Keratinocyte (primary cell): ENCODE measurements at regions not wholly inside any gene's neighbourhood (a gene's known extent, or its start where the extent isn't known, plus 50 kb on each side); places are given as distances from the start of the nearest gene placed in this dataset.
"Not testable (repeated sequence)": the region's sequence is repeated elsewhere in the genome, so short reads cannot be mapped to it uniquely, and the experiment has no call there.

Source experiments
- DNase-seq: peaks from one replicate; pipeline ENCODE4 v3.0.0-alpha.2; 2011; ENCODE audit warnings: low read depth, missing footprints, low spot score
- FAIRE-seq: peaks from 2 replicates; lab custom pipeline; 2011; peaks lifted over from hg19 to GRCh38; lab: Jason Lieb, UNC
- H2AFZ ChIP-seq: 2 replicates; pipeline ENCODE4 v1.6.0; 2012; ENCODE audit warnings: low read length, control low read depth, inconsistent platforms; ENCODE audit not compliant: control insufficient read depth
- H3K27ac ChIP-seq: 2 replicates; pipeline ENCODE4 v1.5.1; 2011; ENCODE audit warnings: low read length; ENCODE audit not compliant: control insufficient read depth, insufficient read depth
- H3K27me3 ChIP-seq: 3 replicates; pipeline ENCODE4 v1.6.0; 2011; ENCODE audit warnings: low read length; ENCODE audit not compliant: control insufficient read depth, insufficient read depth; ENCODE audit errors: extremely low read depth
- H3K36me3 ChIP-seq, 2 experiments: 2 replicates in 1 of 2; 3 replicates in 1 of 2; pipeline ENCODE4 v1.5.1; 2011; ENCODE audit warnings: low read length in 2 of 2, mild to moderate bottlenecking in 1 of 2; ENCODE audit not compliant: control insufficient read depth in 2 of 2, insufficient read depth in 2 of 2; ENCODE audit errors: extremely low read depth in 1 of 2
- H3K4me1 ChIP-seq: 3 replicates; pipeline ENCODE4 v1.5.1; 2011; ENCODE audit warnings: low read length; ENCODE audit not compliant: control insufficient read depth, insufficient read depth; ENCODE audit errors: extremely low read depth
- H3K4me2 ChIP-seq: 3 replicates; pipeline ENCODE4 v1.6.0; 2011; ENCODE audit warnings: low read depth, low read length; ENCODE audit not compliant: control insufficient read depth, insufficient read depth; ENCODE audit errors: extremely low read depth
- H3K4me3 ChIP-seq, 3 experiments: fragments of 200-600 bp in 1 of 3; sonication (generic) in 1 of 3; 2 replicates in 2 of 3; 3 replicates in 1 of 3; pipeline ENCODE4 v1.5.1; 2011 to 2016; ENCODE audit warnings: low read length in 3 of 3, mild to moderate bottlenecking in 3 of 3, control low read depth in 2 of 3, inconsistent platforms in 1 of 3, low read depth in 1 of 3, mixed read lengths in 1 of 3, mixed run types in 1 of 3, moderate library complexity in 1 of 3; ENCODE audit not compliant: control insufficient read depth in 2 of 3, insufficient read depth in 2 of 3; ENCODE audit errors: extremely low read depth in 1 of 3
- H3K79me2 ChIP-seq: 2 replicates; pipeline ENCODE4 v1.6.0; 2012; ENCODE audit warnings: low read length; ENCODE audit not compliant: control insufficient read depth, insufficient read depth
- H3K9ac ChIP-seq: 3 replicates; pipeline ENCODE4 v1.6.0; 2011; ENCODE audit warnings: low read length; ENCODE audit not compliant: control insufficient read depth, insufficient read depth; ENCODE audit errors: extremely low read depth
- H3K9me1 ChIP-seq: 3 replicates; pipeline ENCODE4 v1.6.0; 2011; ENCODE audit warnings: low read length; ENCODE audit not compliant: control insufficient read depth, insufficient read depth; ENCODE audit errors: extremely low read depth
- H3K9me3 ChIP-seq: 2 replicates; pipeline ENCODE4 v1.5.1; 2012; ENCODE audit warnings: low read depth, low read length; ENCODE audit not compliant: control insufficient read depth
- H4K20me1 ChIP-seq: 3 replicates; pipeline ENCODE4 v1.6.0; 2011; ENCODE audit warnings: low read length; ENCODE audit not compliant: control insufficient read depth, insufficient read depth; ENCODE audit errors: extremely low read depth
- EZH2 ChIP-seq: IDR thresholded peaks from one replicate; pipeline ENCODE4 v1.6.1; 2012; ENCODE audit warnings: inconsistent platforms, mild to moderate bottlenecking, low read length, moderate library complexity
- dilution Hi-C: fragments of 300-500 bp; cut with MboI; formaldehyde crosslinking; loops from one replicate; pipeline ENCODE4 v1.7.0; 2020; ENCODE audit warnings: low sequenced_read_pairs; ENCODE audit not compliant: extremely low pct_ligation_motif_present
- TF ChIP-seq, protein P1 (sequence below), 3 experiments: IDR thresholded peaks in 1 of 3; conservative IDR thresholded peaks in 1 of 3; optimal IDR thresholded peaks in 1 of 3; 2 replicates in 2 of 3; 3 replicates in 1 of 3; pipeline versions ENCODE3 to v1.5.1; 2011; ENCODE audit warnings: low read length in 3 of 3, mild to moderate bottlenecking in 3 of 3, moderate library complexity in 2 of 3, control low read depth in 1 of 3, inconsistent platforms in 1 of 3; ENCODE audit not compliant: insufficient read depth in 2 of 3; ENCODE audit errors: extremely low read depth in 1 of 3

DNA sequence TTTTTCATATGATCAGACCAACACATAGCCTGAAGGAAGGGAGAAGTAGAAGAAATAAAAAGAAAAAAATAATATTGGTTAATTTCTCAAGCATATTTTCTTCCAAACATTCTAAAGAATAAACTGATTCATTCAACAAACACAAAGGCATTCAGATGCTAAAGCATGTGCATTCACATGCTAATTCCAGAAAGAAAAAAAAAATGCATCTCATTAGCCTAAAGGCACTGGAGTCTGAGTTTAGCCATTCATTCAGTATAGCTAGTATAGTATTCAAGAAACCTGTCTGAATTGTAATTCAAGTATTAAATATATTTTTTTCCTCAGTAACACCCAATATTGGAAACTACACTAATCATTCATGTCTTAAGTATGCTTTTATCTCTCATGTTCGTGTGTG lies 61.0 kb upstream of the FER start:
- no peak overlapping the region for H2AFZ ChIP-seq
- no peak overlapping the region for H3K4me3 ChIP-seq
- no peak for FAIRE-seq
- no peak overlapping the region for H3K9ac ChIP-seq
- H3K9me3 ChIP-seq, result no peaks in the 10 kb centered on the region
- dilution Hi-C loops, result no loop called here
- no peak overlapping the region for H3K27ac ChIP-seq
- no peak for DNase-seq
- H3K36me3 ChIP-seq, result no peaks in the 10 kb centered on the region
- TF ChIP-seq EZH2, result no peak
- TF ChIP-seq, protein P1, sequence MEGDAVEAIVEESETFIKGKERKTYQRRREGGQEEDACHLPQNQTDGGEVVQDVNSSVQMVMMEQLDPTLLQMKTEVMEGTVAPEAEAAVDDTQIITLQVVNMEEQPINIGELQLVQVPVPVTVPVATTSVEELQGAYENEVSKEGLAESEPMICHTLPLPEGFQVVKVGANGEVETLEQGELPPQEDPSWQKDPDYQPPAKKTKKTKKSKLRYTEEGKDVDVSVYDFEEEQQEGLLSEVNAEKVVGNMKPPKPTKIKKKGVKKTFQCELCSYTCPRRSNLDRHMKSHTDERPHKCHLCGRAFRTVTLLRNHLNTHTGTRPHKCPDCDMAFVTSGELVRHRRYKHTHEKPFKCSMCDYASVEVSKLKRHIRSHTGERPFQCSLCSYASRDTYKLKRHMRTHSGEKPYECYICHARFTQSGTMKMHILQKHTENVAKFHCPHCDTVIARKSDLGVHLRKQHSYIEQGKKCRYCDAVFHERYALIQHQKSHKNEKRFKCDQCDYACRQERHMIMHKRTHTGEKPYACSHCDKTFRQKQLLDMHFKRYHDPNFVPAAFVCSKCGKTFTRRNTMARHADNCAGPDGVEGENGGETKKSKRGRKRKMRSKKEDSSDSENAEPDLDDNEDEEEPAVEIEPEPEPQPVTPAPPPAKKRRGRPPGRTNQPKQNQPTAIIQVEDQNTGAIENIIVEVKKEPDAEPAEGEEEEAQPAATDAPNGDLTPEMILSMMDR (optimal IDR thresholded peaks at IDR 0.05 in 1 of 3, IDR thresholded peaks at IDR 0.05 in 1 of 3, conservative IDR thresholded peaks at IDR 0.05 in 1 of 3; ENCODE audit: extremely low read depth in 1 of 3, insufficient read depth in 2 of 3, low read length in 3 of 3), result no peak
- H4K20me1 ChIP-seq, result no peaks in the 10 kb centered on the region
- no peaks in the 10 kb centered on the region for H3K27me3 ChIP-seq
- H3K9me1 ChIP-seq, result no peaks in the 10 kb centered on the region
- H3K4me2 ChIP-seq, result no peak overlapping the region
- H3K4me1 ChIP-seq, result no peaks in the 10 kb centered on the region
- H3K79me2 ChIP-seq, result no peaks in the 10 kb centered on the region

DNA sequence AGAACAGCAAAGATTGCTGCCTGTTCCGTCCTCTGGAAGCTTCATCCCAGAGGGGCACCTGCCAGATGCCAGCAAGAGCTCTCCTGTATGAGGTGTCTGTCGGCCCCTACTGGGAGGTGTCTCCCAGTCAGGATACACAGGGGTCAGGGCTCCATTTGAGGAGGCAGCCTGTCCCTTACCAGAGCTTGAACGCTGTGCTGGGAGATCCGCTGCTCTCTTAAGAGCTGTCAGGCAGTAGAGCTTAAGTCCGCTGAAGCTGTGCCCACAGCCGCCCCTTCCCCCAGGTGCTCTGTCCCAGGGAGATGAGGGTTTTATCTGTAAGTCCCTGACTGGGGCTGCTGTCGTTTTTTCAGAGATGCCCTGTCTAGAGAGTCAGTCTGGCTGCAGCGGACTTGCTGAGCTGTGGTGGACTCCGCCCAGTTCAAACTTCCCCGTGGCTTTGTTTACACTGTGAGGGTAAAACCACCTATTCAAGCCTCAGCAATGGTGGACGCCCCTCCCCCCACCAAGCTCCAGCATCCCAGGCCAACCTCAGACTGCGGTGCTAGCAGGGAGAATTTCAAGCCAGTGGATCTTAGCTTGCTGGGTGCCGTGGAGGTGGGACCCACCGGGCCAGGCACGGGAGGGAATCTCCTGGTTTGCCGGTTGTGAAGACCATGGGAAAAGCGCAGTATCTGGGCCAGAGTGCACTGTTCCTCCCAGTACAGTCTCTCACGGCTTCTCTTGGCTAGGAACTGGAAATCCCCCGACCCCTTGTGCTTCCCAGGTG lies 62.1 kb upstream of the FER start:
- dilution Hi-C loops, H3K4me2 ChIP-seq, H3K9ac ChIP-seq, H3K4me1 ChIP-seq, FAIRE-seq, DNase-seq, H3K9me3 ChIP-seq, H3K4me3 ChIP-seq, H3K27ac ChIP-seq, H3K79me2 ChIP-seq, H4K20me1 ChIP-seq, H3K27me3 ChIP-seq, H3K9me1 ChIP-seq, H3K36me3 ChIP-seq: not testable (repeated sequence)
- peak overlapping the region; percentile 36 for H2AFZ ChIP-seq
